A549 (cell line): ENCODE measurements at regions not wholly inside any gene's neighbourhood (a gene's known extent, or its start where the extent isn't known, plus 50 kb on each side); places are given as distances from the start of the nearest gene placed in this dataset.
A peak's percentile ranks its signal among the peaks of the same experiment; 100 is the strongest.

Source experiments
- ATAC-seq, 2 experiments: fragments of 200-7000 bp in 1 of 2; fragments of >200 bp in 1 of 2; cut with Nextera tagmentation in 1 of 2; cut with Tn5 transposase in 1 of 2; 3 replicates each; pipeline versions ENCODE4 v1.8.0 to v1.9.1; 2018 to 2020; ENCODE audit warnings: mild to moderate bottlenecking in 1 of 2, moderate library complexity in 1 of 2
- CTCF ChIA-PET: fragments of 300-600 bp; sonication (Branson Sonifier 250); formaldehyde crosslinking; extraction: SDS; loops from one replicate; lab custom pipeline; 2021; ENCODE audit warnings: antibody characterized with exemption, inconsistent platforms; lab: Yijun Ruan, JAX
- POLR2A ChIA-PET: fragments of 350-600 bp; formaldehyde crosslinking; extraction: SDS; loops from one replicate; lab custom pipeline; 2021; ENCODE audit warnings: antibody characterized with exemption, inconsistent platforms; lab: Yijun Ruan, JAX
- DNase-seq, 2 experiments: peaks; one replicate each; pipeline versions ENCODE4 v3.0.0 to v3.0.0-alpha.2; 2011 to 2016; ENCODE audit warnings: low read depth in 1 of 2, low spot score in 1 of 2
- FAIRE-seq: peaks from 2 replicates; lab custom pipeline; 2011; peaks lifted over from hg19 to GRCh38; lab: Jason Lieb, UNC
- H3K27ac ChIP-seq, 2 experiments: fragments of >200 bp; sonication (Bioruptor Twin); formaldehyde crosslinking; 3 replicates each; pipeline ENCODE4 v1.5.1; 2016 to 2017
- H3K4me1 ChIP-seq: fragments of >200 bp; sonication (Bioruptor Twin); formaldehyde crosslinking; 3 replicates; pipeline ENCODE4 v1.6.1; 2016
- H3K4me2 ChIP-seq: fragments of >200 bp; sonication (Bioruptor Twin); formaldehyde crosslinking; 3 replicates; pipeline ENCODE4 v1.6.1; 2016
- H3K4me3 ChIP-seq: fragments of >200 bp; sonication (Bioruptor Twin); formaldehyde crosslinking; 3 replicates; pipeline ENCODE4 v1.5.1; 2016
- H3K9me3 ChIP-seq: fragments of >200 bp; sonication (Bioruptor Twin); formaldehyde crosslinking; 3 replicates; pipeline ENCODE4 v1.6.1; 2016
- CBX2 ChIP-seq: fragments of 200-600 bp; sonication (generic); IDR thresholded peaks from 2 replicates; pipeline ENCODE4 v1.6.1; 2016; ENCODE audit warnings: low read depth, mild to moderate bottlenecking, borderline replicate concordance
- CEBPB ChIP-seq, 2 experiments: fragments of >200 bp in 1 of 2; sonication (Bioruptor Twin) in 1 of 2; formaldehyde crosslinking in 1 of 2; IDR thresholded peaks; 2 replicates each; pipeline ENCODE4 v1.6.1; 2012 to 2016
- CHD2 ChIP-seq: fragments of 150-350 bp; IDR thresholded peaks from 2 replicates; pipeline ENCODE4 v1.6.1; 2014; ENCODE audit warnings: low read length; ENCODE audit not compliant: partially characterized antibody
- EHMT2 ChIP-seq: fragments of 200-600 bp; sonication (generic); IDR thresholded peaks from 2 replicates; pipeline ENCODE4 v1.6.1; 2016; ENCODE audit warnings: antibody characterized with exemption, low read depth, mild to moderate bottlenecking, moderate library complexity
- EP300 ChIP-seq, 2 experiments: fragments of >200 bp; sonication (Bioruptor Twin); formaldehyde crosslinking; IDR thresholded peaks; 2 replicates in 1 of 2; 3 replicates in 1 of 2; pipeline ENCODE4 v1.6.1; 2016 to 2017
- FOXS1 ChIP-seq: fragments of 250-450 bp; sonication (Bioruptor Pico); IDR thresholded peaks from 2 replicates; pipeline ENCODE4 v1.5.0; 2020; ENCODE audit warnings: mild to moderate bottlenecking, moderate library complexity
- HDAC2 ChIP-seq: fragments of 200-600 bp; sonication (generic); IDR thresholded peaks from 2 replicates; pipeline ENCODE4 v1.6.1; 2016
- JUN ChIP-seq, 2 experiments: fragments of >200 bp; sonication (Bioruptor Twin); formaldehyde crosslinking; IDR thresholded peaks; 2 replicates in 1 of 2; 3 replicates in 1 of 2; pipeline ENCODE4 v1.6.1; 2016 to 2017
- JUNB ChIP-seq: fragments of >200 bp; sonication (Bioruptor Twin); formaldehyde crosslinking; IDR thresholded peaks from 2 replicates; pipeline ENCODE4 v1.6.1; 2016
- KDM5A ChIP-seq: fragments of 200-600 bp; sonication (generic); IDR thresholded peaks from 2 replicates; pipeline ENCODE4 v1.6.1; 2016; ENCODE audit warnings: antibody characterized with exemption, mild to moderate bottlenecking
- MAX ChIP-seq: IDR thresholded peaks from 2 replicates; pipeline ENCODE4 v1.6.1; 2012
- NR3C1 ChIP-seq: fragments of >200 bp; sonication (Bioruptor Twin); formaldehyde crosslinking; IDR thresholded peaks from 3 replicates; pipeline ENCODE4 v1.6.1; 2017
- REST ChIP-seq: fragments of 200-600 bp; sonication (generic); IDR thresholded peaks from 2 replicates; pipeline ENCODE4 v1.6.1; 2016; ENCODE audit warnings: antibody characterized with exemption, mild to moderate bottlenecking, moderate library complexity
- RFX5 ChIP-seq: fragments of 450-650 bp; IDR thresholded peaks from 2 replicates; pipeline ENCODE4 v1.7.1; 2014; ENCODE audit warnings: antibody characterized with exemption, mild to moderate bottlenecking, moderate library complexity
- USF2 ChIP-seq: fragments of 450-650 bp; IDR thresholded peaks from 2 replicates; pipeline ENCODE4 v1.6.1; 2014; ENCODE audit warnings: antibody characterized with exemption
- ZFP36 ChIP-seq: fragments of 450-650 bp; IDR thresholded peaks from 2 replicates; pipeline ENCODE4 v1.6.1; 2014; ENCODE audit warnings: borderline replicate concordance; ENCODE audit not compliant: partially characterized antibody
- ZSCAN20 ChIP-seq: fragments of 250-450 bp; sonication (Bioruptor Pico); IDR thresholded peaks from 2 replicates; pipeline ENCODE4 v1.8.0; 2022; ENCODE audit warnings: mild to moderate bottlenecking, moderate library complexity
- WGBS: methylation state at CpG from one replicate; pipeline ENCODE4 v1.1.6; 2017; ENCODE audit errors: missing lambda C conversion rate; 5-methylcytosine and 5-hydroxymethylcytosine counted together
- TF ChIP-seq, protein P1 (sequence below): IDR thresholded peaks from 2 replicates; pipeline ENCODE4 v1.6.1; 2012; ENCODE audit warnings: low read depth, borderline replicate concordance
- TF ChIP-seq, protein P2 (sequence below): fragments of 250-450 bp; sonication (Bioruptor Pico); IDR thresholded peaks from 2 replicates; pipeline ENCODE4 v1.5.0; 2020; ENCODE audit warnings: low read depth, mild to moderate bottlenecking, moderate library complexity
- TF ChIP-seq, protein P3 (sequence below): fragments of >200 bp; sonication (Bioruptor Twin); formaldehyde crosslinking; IDR thresholded peaks from 3 replicates; pipeline ENCODE4 v1.5.1; 2016
- TF ChIP-seq, protein P4 (sequence below): fragments of >200 bp; sonication (Bioruptor Twin); formaldehyde crosslinking; IDR thresholded peaks from 2 replicates; pipeline ENCODE4 v1.6.1; 2016
- TF ChIP-seq, protein P5 (sequence below): IDR thresholded peaks from 2 replicates; pipeline ENCODE4 v1.6.1; 2012

DNA sequence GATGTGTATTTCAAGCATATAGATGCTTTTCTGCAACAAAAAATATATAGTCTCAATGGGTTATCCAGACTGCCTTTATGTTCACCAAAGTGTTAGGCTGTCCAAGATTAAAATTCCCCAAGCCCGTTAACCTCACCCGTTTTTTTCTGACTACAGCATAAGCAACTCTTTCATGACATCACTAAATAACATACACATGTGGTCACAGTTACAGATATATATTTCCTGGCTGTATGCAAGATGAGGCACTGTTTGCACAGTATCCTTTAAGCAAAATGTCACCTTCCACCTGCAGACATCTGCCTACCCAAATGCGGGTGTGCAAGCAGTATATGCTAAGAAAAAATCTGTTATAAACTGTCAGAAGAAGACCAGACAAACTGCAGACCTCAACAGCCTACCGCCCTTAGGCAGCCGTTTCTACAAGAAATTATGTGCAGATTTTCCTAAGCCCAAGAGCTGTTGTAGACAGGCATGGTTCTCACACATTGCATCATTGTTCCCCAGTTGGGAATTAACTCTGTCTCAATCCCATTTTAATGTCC is 183.1 kb upstream of the MXRA5 start:
- CTCF ChIA-PET, result interaction anchor here (0.6 kb wide), 1 partner anchor 439 kb away, joined by 3 read pairs; no protein-coding TSS in a partner anchor
- FAIRE-seq, result peak; percentile 61

DNA sequence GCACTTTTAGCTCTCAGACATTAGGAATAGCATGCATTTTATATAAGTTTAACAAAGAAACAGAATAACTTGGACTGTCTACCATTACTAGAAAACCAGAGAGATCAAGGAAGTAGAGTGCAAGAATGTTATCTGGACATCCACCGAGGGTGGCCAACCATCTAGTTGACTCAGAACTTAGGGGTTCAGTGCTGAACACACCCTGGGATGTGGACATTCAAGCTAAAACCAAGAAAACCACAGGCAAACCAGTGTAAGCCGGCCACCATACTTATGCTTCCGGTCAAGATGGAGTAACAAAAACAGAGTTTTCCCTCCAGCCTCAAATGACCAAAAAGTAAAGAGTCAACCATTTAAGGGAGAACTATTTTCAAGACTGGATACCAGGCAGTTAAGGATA is 181.4 kb upstream of the MXRA5 start:
- no peak for TF ChIP-seq JUN (IDR thresholded peaks at IDR 0.05)
- TF ChIP-seq ZFP36, result no peak
- no peak for TF ChIP-seq RFX5
- TF ChIP-seq, protein P1, sequence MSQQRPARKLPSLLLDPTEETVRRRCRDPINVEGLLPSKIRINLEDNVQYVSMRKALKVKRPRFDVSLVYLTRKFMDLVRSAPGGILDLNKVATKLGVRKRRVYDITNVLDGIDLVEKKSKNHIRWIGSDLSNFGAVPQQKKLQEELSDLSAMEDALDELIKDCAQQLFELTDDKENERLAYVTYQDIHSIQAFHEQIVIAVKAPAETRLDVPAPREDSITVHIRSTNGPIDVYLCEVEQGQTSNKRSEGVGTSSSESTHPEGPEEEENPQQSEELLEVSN, result no peak
- TF ChIP-seq EHMT2, result no peak
- TF ChIP-seq USF2, result no peak
- TF ChIP-seq KDM5A, result no peak
- TF ChIP-seq EP300 (IDR thresholded peaks at IDR 0.05), result no peak
- no peak for TF ChIP-seq CEBPB (IDR thresholded peaks at IDR 0.05)
- no peak for TF ChIP-seq ZSCAN20 (CRISPR knock-in tag)
- TF ChIP-seq, protein P2, sequence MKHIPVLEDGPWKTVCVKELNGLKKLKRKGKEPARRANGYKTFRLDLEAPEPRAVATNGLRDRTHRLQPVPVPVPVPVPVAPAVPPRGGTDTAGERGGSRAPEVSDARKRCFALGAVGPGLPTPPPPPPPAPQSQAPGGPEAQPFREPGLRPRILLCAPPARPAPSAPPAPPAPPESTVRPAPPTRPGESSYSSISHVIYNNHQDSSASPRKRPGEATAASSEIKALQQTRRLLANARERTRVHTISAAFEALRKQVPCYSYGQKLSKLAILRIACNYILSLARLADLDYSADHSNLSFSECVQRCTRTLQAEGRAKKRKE (CRISPR knock-in tag), result no peak
- no peak for TF ChIP-seq FOXS1 (CRISPR knock-in tag)
- TF ChIP-seq, protein P3, sequence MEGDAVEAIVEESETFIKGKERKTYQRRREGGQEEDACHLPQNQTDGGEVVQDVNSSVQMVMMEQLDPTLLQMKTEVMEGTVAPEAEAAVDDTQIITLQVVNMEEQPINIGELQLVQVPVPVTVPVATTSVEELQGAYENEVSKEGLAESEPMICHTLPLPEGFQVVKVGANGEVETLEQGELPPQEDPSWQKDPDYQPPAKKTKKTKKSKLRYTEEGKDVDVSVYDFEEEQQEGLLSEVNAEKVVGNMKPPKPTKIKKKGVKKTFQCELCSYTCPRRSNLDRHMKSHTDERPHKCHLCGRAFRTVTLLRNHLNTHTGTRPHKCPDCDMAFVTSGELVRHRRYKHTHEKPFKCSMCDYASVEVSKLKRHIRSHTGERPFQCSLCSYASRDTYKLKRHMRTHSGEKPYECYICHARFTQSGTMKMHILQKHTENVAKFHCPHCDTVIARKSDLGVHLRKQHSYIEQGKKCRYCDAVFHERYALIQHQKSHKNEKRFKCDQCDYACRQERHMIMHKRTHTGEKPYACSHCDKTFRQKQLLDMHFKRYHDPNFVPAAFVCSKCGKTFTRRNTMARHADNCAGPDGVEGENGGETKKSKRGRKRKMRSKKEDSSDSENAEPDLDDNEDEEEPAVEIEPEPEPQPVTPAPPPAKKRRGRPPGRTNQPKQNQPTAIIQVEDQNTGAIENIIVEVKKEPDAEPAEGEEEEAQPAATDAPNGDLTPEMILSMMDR, result no peak
- TF ChIP-seq, protein P4, sequence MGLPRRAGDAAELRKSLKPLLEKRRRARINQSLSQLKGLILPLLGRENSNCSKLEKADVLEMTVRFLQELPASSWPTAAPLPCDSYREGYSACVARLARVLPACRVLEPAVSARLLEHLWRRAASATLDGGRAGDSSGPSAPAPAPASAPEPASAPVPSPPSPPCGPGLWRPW, result no peak
- TF ChIP-seq REST, result no peak
- TF ChIP-seq HDAC2, result no peak
- POLR2A ChIA-PET, result no interaction called here
- ATAC-seq (no peak), FAIRE-seq (no peak), DNase-seq (no peak)
- 58% methylated on average over 3 of the region's 3 CpGs for WGBS
- no peaks in the 10 kb centered on the region for H3K4me1 ChIP-seq
- CTCF ChIA-PET, result no interaction called here
- no peak overlapping the region for H3K4me3 ChIP-seq
- no peak overlapping the region for H3K27ac ChIP-seq
- no peak overlapping the region for H3K4me2 ChIP-seq
- no peaks in the 10 kb centered on the region for H3K9me3 ChIP-seq

More for the DNA sequence above, 183.1 kb upstream of the MXRA5 start:
- Histone ChIP-seq H3K9me3 (no peaks in the 10 kb centered on the region), H3K4me2 (no peak overlapping the region), H3K4me1 (no peaks in the 10 kb centered on the region), H3K4me3 (no peak overlapping the region), H3K27ac (no peak overlapping the region)
- ATAC-seq (no peak), DNase-seq (no peak)
- POLR2A ChIA-PET, result no interaction called here
- TF ChIP-seq JUNB (no peak), NR3C1 (no peak), CHD2 (no peak), FOXS1 (CRISPR knock-in tag) (no peak), CBX2 (no peak), MAX (no peak)
- TF ChIP-seq, protein P3, result no peak
- TF ChIP-seq, protein P5, sequence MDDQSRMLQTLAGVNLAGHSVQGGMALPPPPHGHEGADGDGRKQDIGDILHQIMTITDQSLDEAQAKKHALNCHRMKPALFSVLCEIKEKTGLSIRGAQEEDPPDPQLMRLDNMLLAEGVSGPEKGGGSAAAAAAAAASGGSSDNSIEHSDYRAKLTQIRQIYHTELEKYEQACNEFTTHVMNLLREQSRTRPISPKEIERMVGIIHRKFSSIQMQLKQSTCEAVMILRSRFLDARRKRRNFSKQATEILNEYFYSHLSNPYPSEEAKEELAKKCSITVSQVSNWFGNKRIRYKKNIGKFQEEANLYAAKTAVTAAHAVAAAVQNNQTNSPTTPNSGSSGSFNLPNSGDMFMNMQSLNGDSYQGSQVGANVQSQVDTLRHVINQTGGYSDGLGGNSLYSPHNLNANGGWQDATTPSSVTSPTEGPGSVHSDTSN, result no peak
- 33% methylated on average over 5 of the region's 5 CpGs for WGBS
